ENCODE measurements at regions not wholly inside any gene's neighbourhood (a gene's known extent, or its start where the extent isn't known, plus 50 kb on each side); places are given as distances from the start of the nearest gene placed in this dataset.
A peak's percentile ranks its signal among the peaks of the same experiment; 100 is the strongest.

- Histone ChIP-seq H3K4me3 (ENCODE audit: low read length) (no peak overlapping the region), H3K36me3 (ENCODE audit: control insufficient read depth, low read depth, low read length) (peaks cover 30% of the 10 kb centered on the region), H3K9me3 (ENCODE audit: control insufficient read depth, low read depth, low read length) (no peaks in the 10 kb centered on the region), H3K27ac (ENCODE audit: low read length) (no peak overlapping the region), H3K9ac (ENCODE audit: low read length) (no peak overlapping the region), H3K4me1 (ENCODE audit: control insufficient read depth, low read depth, low read length) (no peaks in the 10 kb centered on the region), H3K27me3 (ENCODE audit: control insufficient read depth, insufficient read depth, low read length) (no peaks in the 10 kb centered on the region)
Measured at GRCh38 chrX:2627272-2627867, 63.7 kb upstream of the CD99 start.

GRCh38 chrX:2626750-2627149, 64.3 kb upstream of the CD99 start:
- Histone ChIP-seq H3K9ac (ENCODE audit: low read length) (no peak overlapping the region), H3K4me3 (ENCODE audit: low read length) (no peak overlapping the region), H3K27ac (ENCODE audit: low read length) (no peak overlapping the region), H3K27me3 (ENCODE audit: control insufficient read depth, insufficient read depth, low read length) (no peaks in the 10 kb centered on the region), H3K9me3 (ENCODE audit: control insufficient read depth, low read depth, low read length) (no peaks in the 10 kb centered on the region), H3K4me1 (ENCODE audit: control insufficient read depth, low read depth, low read length) (no peaks in the 10 kb centered on the region), H3K36me3 (ENCODE audit: control insufficient read depth, low read depth, low read length) (peaks cover 27% of the 10 kb centered on the region)

DNA sequence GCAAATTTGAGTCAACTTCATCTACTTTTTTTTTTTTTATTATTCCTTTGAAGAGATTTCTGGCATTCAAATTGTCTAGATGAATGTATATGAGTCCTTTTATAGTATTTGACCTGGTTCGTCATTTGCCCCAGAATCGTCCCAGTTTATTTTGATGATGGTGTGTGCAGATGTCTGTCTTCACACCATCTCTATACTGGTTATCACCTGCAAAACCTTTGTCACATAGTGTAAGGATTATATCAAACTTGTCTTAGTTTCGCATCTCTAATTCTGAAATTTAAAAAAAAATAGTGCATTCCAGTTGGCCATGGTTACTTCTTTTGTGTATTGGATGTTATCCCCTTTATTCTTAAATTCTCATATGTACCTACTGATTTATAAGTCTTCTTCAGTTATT, 70.5 kb upstream of the CD99 start:
- Histone ChIP-seq H3K27me3 (ENCODE audit: control insufficient read depth, insufficient read depth, low read length) (no peaks in the 10 kb centered on the region), H3K27ac (ENCODE audit: low read length) (no peak overlapping the region), H3K36me3 (ENCODE audit: control insufficient read depth, low read depth, low read length) (peaks cover 42% of the 10 kb centered on the region), H3K9me3 (ENCODE audit: control insufficient read depth, low read depth, low read length) (no peaks in the 10 kb centered on the region), H3K4me3 (ENCODE audit: low read length) (no peak overlapping the region), H3K9ac (ENCODE audit: low read length) (no peak overlapping the region), H3K4me1 (ENCODE audit: control insufficient read depth, low read depth, low read length) (no peaks in the 10 kb centered on the region)

GRCh38 chrX:2618516-2618915, 72.6 kb upstream of the CD99 start:
- Histone ChIP-seq H3K27me3 (ENCODE audit: control insufficient read depth, insufficient read depth, low read length) (no peaks in the 10 kb centered on the region), H3K4me3 (ENCODE audit: low read length) (no peak overlapping the region), H3K27ac (ENCODE audit: low read length) (no peak overlapping the region), H3K4me1 (ENCODE audit: control insufficient read depth, low read depth, low read length) (peaks cover 5% of the 10 kb centered on the region), H3K9ac (ENCODE audit: low read length) (no peak overlapping the region), H3K9me3 (ENCODE audit: control insufficient read depth, low read depth, low read length) (no peaks in the 10 kb centered on the region), H3K36me3 (ENCODE audit: control insufficient read depth, low read depth, low read length) (peaks cover 41% of the 10 kb centered on the region)

GRCh38 chrX:2614911-2615310, 76.2 kb upstream of the CD99 start:
- no peak overlapping the region for H3K27ac ChIP-seq (ENCODE audit: low read length)
- no peak overlapping the region for H3K4me3 ChIP-seq (ENCODE audit: low read length)
- peaks cover 9% of the 10 kb centered on the region for H3K4me1 ChIP-seq (ENCODE audit: control insufficient read depth, low read depth, low read length)
- H3K36me3 ChIP-seq (ENCODE audit: control insufficient read depth, low read depth, low read length): peaks cover 39% of the 10 kb centered on the region
- H3K27me3 ChIP-seq (ENCODE audit: control insufficient read depth, insufficient read depth, low read length): peaks cover 11% of the 10 kb centered on the region
- H3K9me3 ChIP-seq (ENCODE audit: control insufficient read depth, low read depth, low read length): no peaks in the 10 kb centered on the region
- no peak overlapping the region for H3K9ac ChIP-seq (ENCODE audit: low read length)

GRCh38 chrX:2610246-2611170, 80.6 kb upstream of the CD99 start:
- H3K4me1 ChIP-seq (ENCODE audit: control insufficient read depth, low read depth, low read length): peaks cover 9% of the 10 kb centered on the region
- H3K36me3 ChIP-seq (ENCODE audit: control insufficient read depth, low read depth, low read length): peaks cover 9% of the 10 kb centered on the region
- no peaks in the 10 kb centered on the region for H3K9me3 ChIP-seq (ENCODE audit: control insufficient read depth, low read depth, low read length)
- peak overlapping the region; percentile 89 for H3K4me3 ChIP-seq (ENCODE audit: low read length)
- H3K27me3 ChIP-seq (ENCODE audit: control insufficient read depth, insufficient read depth, low read length): peaks cover 14% of the 10 kb centered on the region
- H3K9ac ChIP-seq (ENCODE audit: low read length): peak overlapping the region; percentile 62
- H3K27ac ChIP-seq (ENCODE audit: low read length): no peak overlapping the region

DNA sequence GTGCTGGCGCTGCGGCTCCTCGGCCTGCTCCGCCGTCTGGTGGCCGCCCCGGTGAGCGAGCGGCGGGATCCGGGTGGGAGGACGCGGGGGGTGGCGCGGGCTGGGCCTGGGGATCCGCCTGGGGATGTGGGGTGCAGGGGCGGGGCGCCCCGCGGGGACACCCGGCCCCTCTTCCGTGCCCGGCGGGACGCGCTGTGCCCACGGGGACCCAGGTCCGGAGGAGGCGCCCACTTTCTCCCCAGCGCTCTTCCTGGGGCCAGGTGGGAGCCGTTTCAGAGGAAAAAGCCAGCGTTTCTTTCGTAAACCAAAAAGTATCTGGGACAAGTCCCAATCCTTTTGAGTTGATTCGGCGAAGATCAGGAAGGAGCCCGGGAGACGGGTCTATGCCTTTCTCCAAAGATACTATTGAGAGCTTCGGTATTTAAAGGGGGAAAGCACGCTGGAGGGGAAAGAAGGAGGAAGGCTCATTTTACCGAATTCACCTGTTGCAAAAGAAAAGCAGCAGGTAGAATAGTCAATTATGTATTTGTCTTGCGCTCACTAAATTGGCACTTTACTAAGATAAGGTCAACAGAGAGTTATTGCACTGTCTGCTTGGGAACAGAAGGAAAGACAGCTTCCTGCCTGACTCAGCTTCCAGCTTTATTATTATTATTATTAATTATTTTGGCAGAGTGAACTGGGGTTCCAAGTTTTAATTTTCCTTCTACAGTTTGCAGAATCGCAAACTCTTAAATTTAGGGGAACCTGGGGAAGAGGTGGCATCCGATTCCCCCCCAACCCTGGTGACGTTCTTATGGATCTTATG, 81.5 kb upstream of the CD99 start:
- H3K27me3 ChIP-seq (ENCODE audit: control insufficient read depth, insufficient read depth, low read length): peaks cover 14% of the 10 kb centered on the region
- no peak overlapping the region for H3K27ac ChIP-seq (ENCODE audit: low read length)
- no peaks in the 10 kb centered on the region for H3K9me3 ChIP-seq (ENCODE audit: control insufficient read depth, low read depth, low read length)
- H3K36me3 ChIP-seq (ENCODE audit: control insufficient read depth, low read depth, low read length): peaks cover 9% of the 10 kb centered on the region
- peak overlapping the region; percentile 62 for H3K9ac ChIP-seq (ENCODE audit: low read length)
- H3K4me3 ChIP-seq (ENCODE audit: low read length): peak overlapping the region; percentile 89
- H3K4me1 ChIP-seq (ENCODE audit: control insufficient read depth, low read depth, low read length): peaks cover 7% of the 10 kb centered on the region

DNA sequence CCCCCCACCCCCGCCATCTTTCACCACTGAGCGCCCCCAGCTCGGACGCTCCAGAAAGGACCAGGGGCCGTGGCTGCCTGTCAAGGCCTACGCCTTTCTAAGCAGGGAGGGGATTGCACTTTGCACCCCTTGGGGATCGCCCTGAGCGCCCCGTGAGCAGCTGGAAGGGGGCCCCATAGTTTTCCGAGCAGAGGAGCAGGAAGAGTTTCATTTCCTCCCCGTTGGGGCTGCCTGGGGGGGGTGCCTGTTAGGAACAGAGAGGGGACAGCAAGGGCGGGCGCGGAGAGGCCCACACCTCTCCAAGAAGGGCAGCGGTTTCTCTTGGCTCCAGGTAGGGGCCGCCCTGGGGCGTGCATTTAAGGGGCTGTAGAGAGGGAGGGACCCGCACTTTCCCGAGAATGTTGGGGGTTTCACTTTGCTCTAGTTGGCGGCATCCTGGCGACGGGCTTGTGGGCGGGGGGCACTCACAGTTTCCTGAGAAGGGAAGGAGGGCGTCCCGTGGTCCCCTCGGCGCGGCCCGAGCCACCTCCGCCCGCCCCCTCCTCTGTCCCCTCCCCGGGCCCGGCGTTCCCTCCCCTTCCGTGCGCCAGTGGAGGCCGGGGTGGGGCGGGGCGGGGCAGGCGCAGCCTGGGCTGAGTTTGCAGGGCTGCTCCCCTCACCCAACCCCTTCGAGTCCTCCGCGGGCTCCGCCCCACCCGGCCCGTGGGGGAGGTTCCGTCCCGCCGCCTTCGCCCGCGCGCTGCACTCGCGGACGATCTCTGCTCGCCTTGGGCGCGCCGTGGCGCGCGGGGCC, 82.3 kb upstream of the CD99 start:
- H3K36me3 ChIP-seq (ENCODE audit: control insufficient read depth, low read depth, low read length): peaks cover 5% of the 10 kb centered on the region
- H3K9ac ChIP-seq (ENCODE audit: low read length): peak overlapping the region; percentile 62
- peak overlapping the region; percentile 37 for H3K27ac ChIP-seq (ENCODE audit: low read length)
- peak overlapping the region; percentile 89 for H3K4me3 ChIP-seq (ENCODE audit: low read length)
- H3K27me3 ChIP-seq (ENCODE audit: control insufficient read depth, insufficient read depth, low read length): peaks cover 14% of the 10 kb centered on the region
- H3K9me3 ChIP-seq (ENCODE audit: control insufficient read depth, low read depth, low read length): no peaks in the 10 kb centered on the region
- H3K4me1 ChIP-seq (ENCODE audit: control insufficient read depth, low read depth, low read length): peaks cover 4% of the 10 kb centered on the region

DNA sequence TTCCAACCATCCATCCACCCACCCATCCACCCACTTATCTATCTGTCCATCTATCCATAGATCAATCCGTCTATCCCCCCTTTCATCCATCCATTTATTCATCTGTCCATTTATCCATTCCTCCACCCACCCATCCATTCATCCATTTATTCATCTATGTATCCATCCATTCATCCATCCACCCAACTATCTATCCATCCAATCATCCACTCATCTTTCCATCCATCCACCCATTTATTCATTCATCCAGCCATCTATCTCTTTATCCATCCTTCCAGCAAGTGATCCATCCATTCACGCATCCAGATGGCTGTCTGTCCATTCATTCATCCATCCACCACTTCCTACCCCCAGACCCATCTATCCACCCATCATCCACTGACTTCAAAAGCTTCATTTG, 84.0 kb upstream of the CD99 start:
- peaks cover 14% of the 10 kb centered on the region for H3K27me3 ChIP-seq (ENCODE audit: control insufficient read depth, insufficient read depth, low read length)
- no peak overlapping the region for H3K27ac ChIP-seq (ENCODE audit: low read length)
- H3K4me1 ChIP-seq (ENCODE audit: control insufficient read depth, low read depth, low read length): peaks cover 4% of the 10 kb centered on the region
- H3K36me3 ChIP-seq (ENCODE audit: control insufficient read depth, low read depth, low read length): no peaks in the 10 kb centered on the region
- no peak overlapping the region for H3K9ac ChIP-seq (ENCODE audit: low read length)
- H3K9me3 ChIP-seq (ENCODE audit: control insufficient read depth, low read depth, low read length): no peaks in the 10 kb centered on the region
- no peak overlapping the region for H3K4me3 ChIP-seq (ENCODE audit: low read length)

DNA sequence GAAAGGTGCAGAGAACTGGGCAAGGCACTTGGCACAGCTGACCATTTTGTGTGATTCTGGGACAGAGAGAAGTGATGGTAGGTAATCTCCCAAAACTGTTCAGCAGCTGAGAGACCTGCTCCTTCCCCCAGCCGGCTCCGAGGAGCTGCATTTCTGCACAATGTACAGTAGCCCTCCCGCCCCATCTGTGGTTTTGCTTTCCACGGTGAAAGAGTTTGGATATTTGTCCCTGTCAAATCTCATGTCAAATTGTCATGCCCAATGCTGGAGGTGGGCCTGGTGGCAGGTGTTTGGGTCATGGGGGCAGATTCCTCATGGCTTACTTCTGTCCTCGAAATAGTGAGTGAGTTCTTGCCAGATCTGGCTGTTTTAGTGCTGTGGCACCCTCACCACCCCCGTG, 90.5 kb upstream of the CD99 start:
- Histone ChIP-seq H3K4me1 (ENCODE audit: control insufficient read depth, low read depth, low read length) (no peaks in the 10 kb centered on the region), H3K9ac (ENCODE audit: low read length) (no peak overlapping the region), H3K27ac (ENCODE audit: low read length) (no peak overlapping the region), H3K36me3 (ENCODE audit: control insufficient read depth, low read depth, low read length) (no peaks in the 10 kb centered on the region), H3K27me3 (ENCODE audit: control insufficient read depth, insufficient read depth, low read length) (no peaks in the 10 kb centered on the region), H3K4me3 (ENCODE audit: low read length) (no peak overlapping the region), H3K9me3 (ENCODE audit: control insufficient read depth, low read depth, low read length) (no peaks in the 10 kb centered on the region)
